ENCODE measurements at regions not wholly inside any gene's neighbourhood (a gene's known extent, or its start where the extent isn't known, plus 50 kb on each side); places are given as distances from the start of the nearest gene placed in this dataset.

DNA sequence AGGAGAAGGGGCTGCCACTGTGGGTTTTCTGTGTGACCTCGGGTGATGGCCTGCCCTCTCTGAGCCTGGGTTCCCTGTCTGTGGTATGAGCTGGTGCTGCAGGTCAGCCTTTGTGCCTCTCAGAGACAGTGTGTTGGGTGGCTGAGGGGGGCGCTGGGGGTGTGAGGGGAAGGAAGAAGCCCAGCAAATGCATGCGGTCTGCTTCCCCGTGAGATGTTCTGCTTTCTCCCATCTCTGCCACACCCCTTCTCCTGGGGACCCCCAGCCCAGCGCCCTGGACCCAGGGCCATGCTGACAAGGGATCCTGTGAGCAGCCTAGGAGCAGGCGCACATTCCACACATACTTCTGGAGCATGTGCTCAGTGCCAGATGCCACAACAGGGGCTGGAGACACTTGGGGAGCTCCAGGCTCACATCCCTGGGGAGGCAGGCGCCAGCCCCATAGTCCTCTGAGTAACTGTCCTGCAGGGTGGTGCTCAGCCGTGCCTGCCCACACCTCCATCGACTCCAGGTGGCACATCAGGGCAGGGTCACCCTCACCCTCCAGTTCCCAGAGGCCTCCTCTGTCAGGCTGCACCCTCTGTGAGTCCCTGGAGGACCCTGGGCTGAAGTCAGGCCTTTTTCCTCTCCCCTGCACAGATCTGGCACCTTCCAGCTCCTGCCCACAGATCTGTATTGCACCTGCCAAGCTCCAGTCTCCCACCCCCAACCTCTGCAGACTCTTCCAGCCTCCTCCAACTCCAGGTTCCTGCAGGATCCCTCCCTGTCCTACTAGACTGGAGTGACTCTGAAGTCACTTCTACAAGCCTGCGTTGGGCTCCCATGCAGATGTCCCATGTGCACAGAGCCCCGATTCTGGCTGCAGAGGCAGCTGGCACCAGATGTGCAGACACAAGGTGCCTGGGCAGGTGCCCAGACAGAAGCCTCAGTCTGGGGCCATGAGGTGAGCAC, 205.6 kb downstream of the KIF26A start:
- no peak for FAIRE-seq
- TF ChIP-seq TAF1 (IDR thresholded peaks at IDR 0.05; ENCODE audit: borderline replicate concordance, low read depth, low read length) (no peak), POLR2AphosphoS5 (IDR thresholded peaks at IDR 0.05; ENCODE audit: low read depth, low read length) (no peak), POLR2A (IDR thresholded peaks at IDR 0.05; ENCODE audit: low read depth, low read length) (no peak)

DNA sequence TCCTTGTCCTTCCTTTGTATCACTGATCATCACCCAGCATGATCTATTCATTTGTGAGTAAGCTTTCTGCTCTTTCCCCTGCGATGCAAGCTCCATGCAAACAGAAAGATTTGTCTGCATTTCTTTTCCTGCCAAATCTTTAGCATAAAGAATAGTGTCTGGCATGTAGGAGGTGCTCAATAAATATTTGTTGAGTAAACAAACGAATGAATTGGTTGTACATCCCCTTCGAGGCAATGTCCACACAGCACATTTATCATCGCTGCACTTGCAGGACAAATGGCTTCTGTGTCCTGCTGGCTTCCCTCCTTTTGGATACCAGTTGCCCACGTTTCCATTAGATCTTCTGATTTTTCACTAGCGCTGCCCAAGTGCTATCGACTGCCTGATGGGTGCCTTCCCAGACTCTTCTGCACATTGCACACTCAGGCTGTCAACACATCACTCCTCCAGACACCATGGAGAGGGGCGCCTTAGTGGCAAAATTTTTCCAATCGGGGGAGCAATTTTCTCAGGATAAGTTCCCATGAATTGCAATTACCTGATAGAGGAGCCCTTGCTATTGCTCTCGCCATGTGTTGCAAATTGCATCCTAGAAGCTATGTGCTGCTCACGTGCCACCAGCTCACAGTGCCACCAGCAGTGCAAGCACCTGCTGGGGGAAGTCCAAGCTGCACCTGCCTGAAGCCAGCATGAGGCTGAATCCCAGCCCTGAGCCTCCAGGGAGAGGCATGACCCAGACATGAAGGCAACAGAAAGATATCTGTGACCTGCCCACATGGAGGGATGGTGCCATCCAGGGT, 206.6 kb downstream of the KIF26A start:
- TF ChIP-seq POLR2AphosphoS5 (IDR thresholded peaks at IDR 0.05; ENCODE audit: low read depth, low read length), result no peak
- TF ChIP-seq TAF1 (IDR thresholded peaks at IDR 0.05; ENCODE audit: borderline replicate concordance, low read depth, low read length), result no peak
- no peak for TF ChIP-seq POLR2A (IDR thresholded peaks at IDR 0.05; ENCODE audit: low read depth, low read length)
- FAIRE-seq, result no peak
- no peak for DNase-seq (ENCODE audit: insufficient read length)

More for the DNA sequence above, 205.6 kb downstream of the KIF26A start:
- no peak for DNase-seq (ENCODE audit: insufficient read length)

DNA sequence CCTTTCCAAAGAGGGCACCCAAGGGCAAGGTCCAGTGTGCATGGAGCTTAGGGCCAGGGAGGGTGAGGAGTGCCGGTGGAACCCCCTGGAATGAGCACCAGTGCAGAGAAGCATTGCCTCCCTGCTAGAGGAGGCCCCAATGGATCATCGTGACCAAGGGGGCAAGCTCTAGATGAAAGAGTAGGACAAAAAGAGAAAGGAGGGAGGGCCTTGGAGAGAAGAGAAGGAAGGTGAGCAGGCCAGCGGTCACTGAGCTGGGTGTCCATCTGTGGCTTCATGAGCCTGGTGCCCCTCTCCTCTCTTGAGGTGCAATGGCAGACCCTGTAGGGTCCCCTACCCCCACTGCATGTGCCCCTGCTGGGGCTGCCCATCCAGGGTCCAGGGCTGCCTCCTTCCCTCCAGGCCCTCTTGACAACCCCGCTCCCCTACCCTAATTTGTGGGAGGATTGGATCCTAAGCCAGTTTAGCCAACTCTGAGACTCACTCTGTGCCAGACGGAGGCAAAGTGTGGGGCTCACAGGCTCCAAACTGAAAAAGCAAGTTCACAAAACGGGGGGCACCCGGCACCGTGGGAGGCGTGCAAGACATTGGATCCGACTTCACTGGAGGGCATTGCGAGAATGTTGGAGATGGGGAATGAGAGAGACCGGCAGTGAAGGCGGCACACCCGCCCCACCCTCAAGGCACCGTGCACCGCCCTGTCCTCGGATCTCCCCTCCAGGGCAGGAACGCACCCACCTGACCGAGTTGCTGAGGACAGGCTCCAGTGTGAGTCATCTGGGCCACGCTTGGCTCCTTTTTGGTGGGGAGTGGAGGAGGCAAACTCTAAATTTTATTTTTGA, 207.5 kb downstream of the KIF26A start:
- FAIRE-seq (no peak), DNase-seq (ENCODE audit: insufficient read length) (no peak)
- TF ChIP-seq POLR2A (IDR thresholded peaks at IDR 0.05; ENCODE audit: low read depth, low read length) (no peak), POLR2AphosphoS5 (IDR thresholded peaks at IDR 0.05; ENCODE audit: low read depth, low read length) (no peak), TAF1 (IDR thresholded peaks at IDR 0.05; ENCODE audit: borderline replicate concordance, low read depth, low read length) (no peak)

DNA sequence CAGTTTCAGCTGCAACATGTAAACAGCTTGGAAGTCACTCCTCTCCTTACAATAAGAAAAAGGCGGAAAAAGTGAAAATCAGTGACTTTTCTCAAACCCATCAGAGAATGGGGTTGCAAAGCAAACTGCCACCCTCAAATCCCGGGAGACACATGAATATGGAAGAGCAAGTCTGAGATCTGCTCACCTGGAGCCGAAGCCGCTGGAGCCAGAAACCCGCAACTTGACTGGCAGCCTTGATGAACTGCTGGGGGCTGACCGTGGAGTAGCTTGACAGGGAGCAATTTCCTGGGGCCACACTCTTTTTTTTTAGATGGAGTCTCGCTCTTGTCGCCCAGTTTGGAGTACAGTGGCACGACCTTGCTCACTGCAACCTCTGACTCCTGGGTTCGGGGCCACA, 208.2 kb downstream of the KIF26A start:
- FAIRE-seq (no peak), DNase-seq (ENCODE audit: insufficient read length) (no peak)
- no peak for TF ChIP-seq POLR2AphosphoS5 (IDR thresholded peaks at IDR 0.05; ENCODE audit: low read depth, low read length)
- no peak for TF ChIP-seq POLR2A (IDR thresholded peaks at IDR 0.05; ENCODE audit: low read depth, low read length)
- no peak for TF ChIP-seq TAF1 (IDR thresholded peaks at IDR 0.05; ENCODE audit: borderline replicate concordance, low read depth, low read length)

DNA sequence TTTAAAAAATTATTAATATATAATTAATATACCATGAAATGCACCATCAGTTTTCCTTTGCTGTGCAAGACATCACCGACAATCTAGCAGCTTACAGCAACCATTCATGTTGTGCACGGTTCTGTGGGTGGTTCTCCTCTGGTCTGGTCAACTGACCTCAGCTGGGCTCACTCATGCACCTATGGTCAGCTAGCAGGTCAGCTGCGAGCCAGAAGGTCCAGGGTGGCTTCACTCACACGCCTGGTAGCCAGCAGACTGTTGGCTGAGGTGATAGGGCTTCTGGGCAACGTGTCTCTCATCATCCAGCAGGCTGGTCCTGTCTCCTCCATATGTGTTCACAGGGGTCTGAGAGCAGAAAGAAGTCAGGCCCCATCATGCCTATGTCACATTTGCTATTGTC, 210.4 kb downstream of the KIF26A start:
- TF ChIP-seq POLR2A (IDR thresholded peaks at IDR 0.05; ENCODE audit: low read depth, low read length) (no peak), POLR2AphosphoS5 (IDR thresholded peaks at IDR 0.05; ENCODE audit: low read depth, low read length) (no peak), TAF1 (IDR thresholded peaks at IDR 0.05; ENCODE audit: borderline replicate concordance, low read depth, low read length) (no peak)
- FAIRE-seq (no peak), DNase-seq (ENCODE audit: insufficient read length) (no peak)

DNA sequence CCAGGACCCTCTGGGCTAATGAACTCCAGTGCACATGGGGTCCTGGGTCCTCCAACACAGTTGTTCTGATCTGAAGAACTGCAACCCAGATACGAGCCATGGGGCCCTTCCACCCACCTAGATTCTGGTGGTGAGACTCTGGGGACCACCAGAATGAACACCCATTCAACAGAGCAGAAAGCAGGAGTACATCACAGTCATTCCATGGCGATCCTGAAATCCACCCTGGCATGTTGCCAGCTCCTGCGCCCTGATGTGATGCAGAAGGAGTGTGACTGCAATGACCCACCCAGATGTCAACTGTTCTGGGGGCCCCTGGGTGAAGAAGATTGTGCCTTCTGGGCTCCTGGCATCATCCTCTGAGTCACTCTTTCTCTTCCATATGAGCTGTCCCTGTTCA, 211.6 kb downstream of the KIF26A start:
- no peak for FAIRE-seq
- no peak for DNase-seq (ENCODE audit: insufficient read length)
- TF ChIP-seq POLR2AphosphoS5 (IDR thresholded peaks at IDR 0.05; ENCODE audit: low read depth, low read length) (no peak), POLR2A (IDR thresholded peaks at IDR 0.05; ENCODE audit: low read depth, low read length) (no peak), TAF1 (IDR thresholded peaks at IDR 0.05; ENCODE audit: borderline replicate concordance, low read depth, low read length) (no peak)

DNA sequence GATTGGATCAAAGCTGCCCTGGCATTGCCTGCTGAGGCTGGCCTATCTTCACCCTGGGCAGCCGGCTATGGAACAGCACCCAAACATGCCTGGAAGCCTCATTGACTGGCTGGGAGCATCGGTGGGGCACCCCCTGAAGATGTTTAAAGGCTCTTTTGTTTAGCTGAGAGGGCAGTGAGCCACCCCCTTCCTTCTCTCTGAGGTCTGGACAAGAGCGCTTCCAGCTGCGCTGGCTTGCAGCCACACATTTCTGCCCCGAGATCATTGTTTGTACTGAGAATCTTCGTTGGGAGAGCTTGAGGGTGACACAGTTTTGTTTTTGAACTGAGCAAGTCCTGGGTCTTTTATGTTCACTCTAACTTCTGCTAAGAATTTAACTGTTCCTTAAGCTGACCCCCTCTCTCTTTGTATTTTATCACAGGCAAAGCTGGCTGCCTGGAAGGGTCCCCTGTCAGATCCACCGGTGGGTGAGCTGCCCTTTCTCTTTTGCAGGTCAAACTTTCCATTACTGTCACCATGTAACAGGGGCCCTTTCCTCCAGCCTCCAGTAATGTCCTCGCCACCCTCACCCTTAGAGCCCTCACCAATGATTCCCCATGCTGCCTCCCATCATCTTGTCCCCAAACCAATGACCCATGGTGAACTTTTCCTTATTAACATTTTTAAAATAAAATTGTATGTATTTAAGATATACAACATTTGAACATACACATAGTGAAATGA, 212.2 kb downstream of the KIF26A start:
- TF ChIP-seq TAF1 (IDR thresholded peaks at IDR 0.05; ENCODE audit: borderline replicate concordance, low read depth, low read length) (no peak), POLR2AphosphoS5 (IDR thresholded peaks at IDR 0.05; ENCODE audit: low read depth, low read length) (no peak), POLR2A (IDR thresholded peaks at IDR 0.05; ENCODE audit: low read depth, low read length) (no peak)
- DNase-seq (ENCODE audit: insufficient read length), result no peak
- FAIRE-seq, result no peak

DNA sequence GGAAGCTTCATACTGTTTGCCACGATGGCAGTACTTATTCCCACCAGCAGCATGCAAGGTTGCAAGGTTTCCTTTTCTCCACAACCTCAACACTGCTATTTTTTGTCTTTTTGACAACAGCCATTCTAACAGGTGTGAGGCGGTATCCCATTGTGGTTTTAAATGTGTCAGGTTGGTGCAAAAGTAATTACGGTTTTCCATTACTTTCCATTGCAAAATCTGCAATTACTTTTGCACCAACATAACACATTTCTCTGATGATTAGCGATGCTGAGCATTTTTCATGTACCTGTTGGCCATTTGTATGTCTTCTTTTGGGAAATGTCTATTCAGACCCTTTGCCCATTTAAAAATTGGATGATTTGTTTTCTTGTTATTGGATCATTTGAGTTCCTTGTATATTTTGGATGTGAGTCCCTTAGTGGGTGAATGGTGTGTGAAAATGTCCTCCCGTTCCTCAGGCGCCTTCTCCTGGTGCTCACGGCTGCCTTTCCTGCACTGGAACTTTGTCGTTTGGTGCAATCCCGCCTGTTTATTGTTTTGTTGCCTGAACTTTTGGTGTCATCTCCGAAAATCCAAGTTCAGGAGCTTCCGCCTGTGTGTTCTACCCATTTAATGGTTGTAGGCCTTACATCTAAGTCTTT, 213.6 kb downstream of the KIF26A start:
- no peak for DNase-seq (ENCODE audit: insufficient read length)
- TF ChIP-seq POLR2AphosphoS5 (IDR thresholded peaks at IDR 0.05; ENCODE audit: low read depth, low read length), result no peak
- TF ChIP-seq TAF1 (IDR thresholded peaks at IDR 0.05; ENCODE audit: borderline replicate concordance, low read depth, low read length), result no peak
- TF ChIP-seq POLR2A (IDR thresholded peaks at IDR 0.05; ENCODE audit: low read depth, low read length), result no peak
- no peak for FAIRE-seq

DNA sequence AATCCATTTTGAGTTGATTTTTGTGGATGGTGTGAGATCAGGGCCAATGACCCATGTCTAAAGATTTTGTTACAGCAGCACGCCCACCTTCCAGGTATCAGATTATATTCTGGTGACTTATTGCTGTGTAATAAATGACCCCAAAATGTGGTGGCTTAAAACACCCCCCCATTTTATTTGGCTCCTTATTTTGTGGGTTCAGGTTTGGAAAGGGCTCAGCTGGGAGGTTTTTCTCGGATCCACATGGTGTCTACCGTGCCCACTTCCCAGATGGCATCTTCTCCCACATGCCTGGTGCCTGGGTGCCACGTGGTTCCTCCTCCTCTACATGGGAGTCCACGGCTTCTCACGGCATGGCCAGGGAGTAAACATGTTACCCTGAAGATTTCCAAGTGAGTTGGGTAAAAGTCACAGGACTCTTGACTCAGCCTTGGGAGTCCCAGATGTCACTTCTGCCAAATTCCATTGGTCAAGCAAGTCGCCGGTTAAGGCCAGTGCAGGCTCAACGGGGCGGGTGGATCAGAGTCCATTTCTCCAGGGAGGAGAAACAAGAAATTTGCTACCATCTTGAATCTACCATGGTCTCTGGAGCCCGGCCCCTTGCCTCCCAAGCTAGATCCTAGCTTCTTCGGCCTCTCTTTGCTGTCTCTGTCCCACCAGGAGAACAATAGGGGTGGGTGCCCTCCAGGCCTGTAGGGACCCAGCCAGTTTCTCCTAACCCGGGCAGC, 214.3 kb downstream of the KIF26A start:
- no peak for TF ChIP-seq POLR2AphosphoS5 (IDR thresholded peaks at IDR 0.05; ENCODE audit: low read depth, low read length)
- TF ChIP-seq TAF1 (IDR thresholded peaks at IDR 0.05; ENCODE audit: borderline replicate concordance, low read depth, low read length), result no peak
- TF ChIP-seq POLR2A (IDR thresholded peaks at IDR 0.05; ENCODE audit: low read depth, low read length), result no peak
- FAIRE-seq (no peak), DNase-seq (ENCODE audit: insufficient read length) (no peak)

Data from GM12892 (cell line).